IPS DF 4.7 (cell line): ENCODE measurements at regions not wholly inside any gene's neighbourhood (a gene's known extent, or its start where the extent isn't known, plus 50 kb on each side); places are given as distances from the start of the nearest gene placed in this dataset.
"Not testable (repeated sequence)": the region's sequence is repeated elsewhere in the genome, so short reads cannot be mapped to it uniquely, and the experiment has no call there.

Experiments used
- DNase-seq: peaks from one replicate; pipeline ENCODE4 v3.0.0-alpha.2; 2013; ENCODE audit warnings: low spot score; ENCODE audit errors: extremely low read depth

DNA sequence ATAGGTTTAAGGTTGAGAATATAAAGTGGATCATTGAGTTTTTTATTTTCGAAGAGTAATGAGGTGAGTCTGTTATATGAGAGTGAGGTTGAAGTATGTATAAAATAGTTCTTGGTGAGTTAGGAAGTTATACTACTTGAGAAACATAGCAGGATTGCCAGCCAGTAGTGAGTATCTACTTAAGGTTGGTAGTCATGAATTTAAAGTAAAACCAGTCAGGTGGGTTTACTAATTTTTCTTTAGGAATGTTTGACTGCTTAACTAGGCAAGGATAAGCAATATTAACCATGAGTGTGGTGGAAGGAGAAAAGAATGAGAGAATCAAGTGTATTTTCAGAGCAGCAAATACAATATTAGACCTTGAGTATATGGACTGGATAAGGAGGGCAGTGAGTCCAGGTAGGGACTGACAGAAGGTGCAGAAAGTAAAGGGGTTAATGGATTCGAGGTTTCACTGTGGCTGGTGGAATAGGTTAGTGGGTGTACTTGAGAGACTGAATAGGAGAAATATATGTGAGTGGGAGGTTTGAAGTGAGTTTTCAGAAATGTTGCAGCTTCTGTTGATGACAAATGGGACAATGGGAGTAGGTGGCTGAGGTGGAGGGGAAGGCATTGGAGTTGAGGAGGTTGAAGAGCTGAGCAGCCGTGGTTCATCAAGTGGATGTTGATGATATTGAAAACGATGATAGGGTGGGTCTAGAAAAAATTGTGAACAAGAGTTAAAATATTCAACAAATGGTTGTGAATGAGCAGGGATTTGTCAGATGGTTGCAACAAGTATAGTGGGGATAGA, 232.5 kb upstream of the ASCC3 start:
- no peak for DNase-seq

DNA sequence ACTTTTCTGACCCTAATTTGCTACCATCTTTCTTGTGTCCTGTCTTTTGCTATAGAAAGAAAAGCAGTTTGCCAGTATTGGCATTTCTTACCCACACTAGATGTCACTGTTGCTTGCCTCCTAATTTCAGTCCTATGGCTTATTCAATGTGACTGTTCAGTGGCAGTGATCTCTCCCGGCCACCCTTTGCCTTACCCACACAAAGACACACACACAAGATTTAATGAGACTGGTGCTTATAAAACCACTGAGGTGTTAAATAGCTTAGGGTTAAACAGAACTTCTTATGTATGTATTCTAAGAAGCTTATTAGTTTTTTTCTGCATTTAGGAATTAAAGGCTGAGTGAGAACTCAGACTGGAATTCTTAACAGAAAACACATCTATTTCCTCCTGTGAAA, 233.6 kb upstream of the ASCC3 start:
- no peak for DNase-seq

DNA sequence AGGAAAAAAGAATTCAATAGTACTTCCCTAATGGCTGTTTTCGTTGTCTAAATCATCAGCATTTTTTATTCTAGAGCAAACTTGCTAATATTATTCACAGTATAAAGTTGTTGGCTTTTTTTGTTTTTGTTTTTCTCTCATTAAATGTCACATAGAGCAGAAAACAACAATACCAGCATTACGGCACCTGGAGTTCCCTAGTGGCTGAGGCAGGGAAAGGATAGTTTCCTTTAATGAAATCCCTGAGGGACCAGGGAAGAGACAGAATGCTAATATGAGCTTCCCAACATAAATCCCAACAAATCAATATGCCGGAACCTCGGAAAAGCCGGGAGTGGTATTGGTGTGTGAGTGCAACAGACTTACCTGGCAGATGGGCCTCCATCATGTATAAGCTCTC, 235.2 kb upstream of the ASCC3 start:
- no peak for DNase-seq

DNA sequence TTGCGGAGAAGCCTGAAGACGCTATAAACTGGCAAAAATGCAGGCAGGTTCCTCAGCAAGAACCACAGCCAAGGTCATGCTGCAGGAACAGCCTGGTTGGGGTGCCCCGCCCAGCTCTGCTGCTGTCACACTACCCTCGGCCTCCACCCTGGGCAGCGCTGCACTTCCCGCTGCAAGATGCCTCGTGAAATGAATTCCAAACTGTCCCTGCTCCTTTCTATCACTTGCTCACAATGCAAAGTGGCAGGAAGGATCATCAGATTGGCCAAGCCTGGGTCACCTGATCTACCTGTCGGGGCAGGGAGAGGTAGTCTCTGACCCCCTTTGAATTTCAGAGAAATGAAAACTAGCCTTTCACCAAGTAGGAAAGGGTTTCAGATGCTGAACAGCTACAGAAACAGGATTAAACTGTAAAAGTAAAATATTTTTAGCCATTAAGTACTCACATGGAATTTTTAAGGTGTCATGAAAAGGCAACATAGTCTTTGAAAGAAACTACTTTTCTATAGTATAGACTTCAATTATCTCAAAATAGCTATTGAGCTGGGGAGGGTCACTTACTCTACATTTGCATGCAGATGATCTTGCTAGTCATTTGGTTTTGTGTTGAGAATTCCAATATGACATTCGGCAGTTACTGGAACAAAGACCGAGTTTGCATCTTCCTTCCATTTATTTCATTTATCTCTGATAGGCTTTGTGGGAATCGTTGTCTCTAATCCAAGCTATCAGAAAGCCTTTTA, 236.4 kb upstream of the ASCC3 start:
- DNase-seq = no peak

DNA sequence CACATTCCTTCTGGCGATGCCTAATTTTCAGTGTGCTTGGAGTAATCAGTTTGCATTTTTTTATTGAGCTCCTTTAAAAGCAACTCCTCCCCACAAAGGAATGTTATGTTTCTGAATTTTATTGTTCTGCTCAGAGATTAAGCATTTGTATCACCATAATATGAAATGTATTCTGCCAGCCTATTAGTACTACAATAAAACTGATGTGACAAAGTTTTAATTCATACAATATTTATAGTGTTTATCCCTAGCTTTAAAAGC, 236.9 kb upstream of the ASCC3 start:
- no peak for DNase-seq

DNA sequence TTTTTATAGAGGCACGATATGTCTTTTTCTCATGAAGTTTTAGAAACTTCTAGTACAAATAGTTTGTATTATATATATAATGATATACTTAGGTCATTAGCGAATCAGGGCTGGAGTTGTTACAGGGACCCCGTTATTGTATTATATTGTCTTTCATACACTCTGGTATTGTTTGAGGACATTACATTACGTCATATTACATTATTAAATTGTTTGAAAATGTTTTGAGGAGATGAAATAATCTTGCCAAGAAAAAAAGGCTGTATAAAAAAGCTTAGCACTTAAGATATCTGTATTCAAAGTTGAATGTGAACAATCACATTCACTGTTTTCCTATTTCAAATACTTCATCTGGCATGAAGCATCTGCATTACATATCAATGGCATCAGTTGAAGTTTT, 239.6 kb upstream of the ASCC3 start:
- DNase-seq = no peak

DNA sequence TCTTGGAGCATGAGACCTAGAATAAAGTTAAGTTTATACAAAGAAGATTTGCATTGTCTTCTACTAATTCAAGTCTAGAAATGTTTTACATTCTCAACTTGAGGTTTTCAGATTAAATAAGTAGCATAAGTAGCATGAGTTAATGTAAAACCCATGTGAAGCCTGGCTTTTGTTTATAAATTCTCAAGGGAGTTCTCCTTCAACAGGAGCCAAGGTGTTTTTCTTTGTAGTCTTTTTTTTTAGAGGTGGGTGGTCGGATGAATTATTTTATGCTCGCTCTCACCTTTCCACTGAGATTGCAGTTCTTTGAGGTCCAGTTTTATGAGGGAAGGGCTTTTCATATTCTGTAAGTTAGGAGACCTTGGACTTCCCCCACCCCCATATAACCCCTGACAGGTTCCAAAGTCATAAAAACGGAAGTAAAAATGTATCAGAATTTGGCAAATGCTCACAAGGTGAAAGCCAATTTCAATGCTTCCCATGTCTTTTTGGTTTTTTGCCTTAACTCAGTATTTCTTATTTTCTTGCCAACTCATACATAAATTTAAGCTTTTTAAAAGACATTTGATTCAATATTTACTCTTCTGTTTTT, 244.3 kb upstream of the ASCC3 start:
- DNase-seq = no peak

DNA sequence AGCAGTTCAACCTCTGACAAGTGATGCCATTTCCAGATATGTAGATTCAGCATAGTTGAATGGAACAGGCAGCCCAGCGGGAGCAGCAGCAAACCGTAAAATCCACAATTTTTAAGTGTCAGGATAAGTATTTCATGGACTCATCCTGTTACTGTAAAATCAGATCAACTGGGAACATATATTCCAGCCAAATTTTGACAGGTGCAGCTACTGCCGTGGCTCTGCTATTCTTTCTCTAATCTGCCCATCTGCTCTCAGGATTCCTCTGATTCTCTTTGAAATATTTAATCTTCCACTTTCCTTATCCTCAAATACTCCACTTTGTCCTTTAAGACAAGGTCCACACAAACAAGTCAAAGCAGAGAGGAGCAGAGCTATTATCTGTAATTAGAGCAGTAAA, 245.4 kb upstream of the ASCC3 start:
- no peak for DNase-seq

DNA sequence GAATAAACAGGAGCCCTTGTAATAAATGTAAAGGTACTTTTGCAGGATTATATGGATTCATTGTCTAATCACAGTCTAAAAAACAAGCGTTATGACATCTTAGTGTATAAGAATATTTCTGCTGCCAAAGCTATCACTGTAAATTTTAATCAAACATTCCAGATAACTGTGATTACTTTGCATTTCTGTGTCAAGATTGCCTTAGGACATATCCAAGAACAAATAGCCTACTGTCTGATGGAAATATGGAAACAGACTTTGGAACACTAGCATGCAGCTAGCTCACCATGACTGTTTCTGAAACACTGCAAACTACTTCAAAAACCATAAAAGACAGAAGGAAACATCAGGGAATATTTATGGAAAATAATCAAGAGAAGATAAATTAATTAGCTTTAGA, 248.7 kb upstream of the ASCC3 start:
- no peak for DNase-seq

DNA sequence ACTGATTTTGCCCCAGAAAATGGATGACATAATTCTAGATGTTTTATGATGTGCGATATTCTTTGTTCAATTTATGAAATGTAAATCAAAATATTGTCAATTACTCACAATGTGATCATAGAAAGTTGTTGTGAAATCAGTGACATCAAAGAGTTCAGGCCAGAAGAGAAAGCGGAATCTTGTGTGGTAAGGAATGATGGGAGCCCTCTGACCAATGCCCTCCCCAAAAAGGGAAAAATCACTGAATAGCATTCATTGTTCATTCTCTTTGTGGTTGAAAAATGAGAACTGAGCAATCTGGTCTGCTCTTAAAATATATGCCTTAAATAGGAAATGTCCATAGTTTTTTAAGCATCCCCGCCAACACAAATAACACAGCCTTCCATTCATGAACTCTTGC, 247.1 kb upstream of the GRIK2 start:
- DNase-seq = no peak

DNA sequence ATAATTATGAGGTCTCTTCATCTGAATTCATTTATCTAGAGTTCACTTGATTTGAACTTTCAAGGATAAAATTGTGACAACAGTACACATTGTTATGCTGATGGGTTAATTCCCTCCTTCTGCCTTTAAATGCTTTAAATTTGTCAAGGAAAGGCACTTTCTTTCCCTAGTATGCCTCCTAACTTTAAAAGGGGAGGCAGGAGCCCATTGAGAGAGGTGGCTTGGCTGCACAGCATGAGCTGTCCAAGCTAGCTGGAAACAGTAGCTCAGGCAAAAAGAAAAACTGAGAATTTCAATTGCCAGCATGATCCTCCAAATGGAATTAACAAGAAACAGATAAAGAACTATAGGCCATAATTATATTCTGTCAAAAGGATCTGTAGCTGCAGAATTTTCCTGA, 243.3 kb upstream of the GRIK2 start:
- no peak for DNase-seq

DNA sequence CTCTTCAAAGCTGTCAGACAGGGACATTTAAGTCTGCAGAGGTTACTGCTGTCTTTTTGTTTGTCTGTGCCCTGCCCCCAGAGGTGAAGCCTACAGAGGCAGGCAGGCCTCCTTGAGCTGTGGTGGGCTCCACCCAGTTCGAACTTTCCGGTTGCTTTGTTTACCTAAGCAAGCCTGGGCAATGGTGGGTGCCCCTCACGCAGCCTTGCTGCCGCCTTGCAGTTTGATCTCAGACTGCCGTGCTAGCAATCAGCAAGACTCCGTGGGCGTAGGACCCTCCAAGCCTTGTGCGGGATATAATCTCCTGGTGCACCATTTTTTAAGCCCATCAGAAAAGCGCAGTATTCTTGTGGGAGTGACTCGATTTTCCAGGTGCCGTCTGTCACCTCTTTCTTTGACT, 235.9 kb upstream of the GRIK2 start:
- DNase-seq = not testable (repeated sequence)

DNA sequence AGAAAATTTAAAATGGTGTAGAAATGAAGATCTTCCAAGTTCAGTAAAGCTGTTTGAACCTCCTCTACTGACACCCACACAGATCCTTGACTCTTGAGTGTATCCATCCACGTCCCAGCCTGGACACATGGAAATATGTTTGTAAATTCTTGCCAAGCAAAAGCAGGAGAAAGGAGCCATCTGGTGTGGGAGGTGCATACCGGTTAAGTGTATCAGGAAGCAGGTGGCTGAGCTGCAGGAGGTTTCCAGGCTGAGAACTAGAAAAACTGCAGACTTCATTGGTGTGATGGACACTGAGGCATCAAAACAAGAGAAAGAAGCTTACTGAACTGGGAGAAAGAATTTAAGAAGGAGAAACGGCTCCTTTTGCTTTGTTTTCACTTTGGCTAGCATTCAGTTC, 229.9 kb upstream of the GRIK2 start:
- no peak for DNase-seq

DNA sequence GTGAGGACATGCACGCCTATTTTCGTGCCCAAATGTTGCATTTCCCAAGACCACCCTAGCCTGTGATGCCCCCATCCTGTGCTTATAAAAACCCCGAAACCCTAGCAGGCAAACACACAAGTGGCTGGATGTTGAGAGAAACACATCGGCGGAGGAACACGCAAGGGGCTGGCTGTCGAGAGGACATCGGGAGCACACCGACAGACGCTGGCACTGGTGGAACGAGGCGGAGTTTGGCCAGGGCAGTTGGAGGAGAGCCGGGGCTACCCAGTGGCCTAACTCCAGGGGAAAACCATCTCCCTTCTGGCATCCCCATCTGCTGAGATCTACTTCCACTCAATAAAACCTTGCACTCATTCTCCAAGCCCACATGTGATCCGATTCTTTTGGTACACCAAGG, 225.9 kb upstream of the GRIK2 start:
- DNase-seq = no peak

DNA sequence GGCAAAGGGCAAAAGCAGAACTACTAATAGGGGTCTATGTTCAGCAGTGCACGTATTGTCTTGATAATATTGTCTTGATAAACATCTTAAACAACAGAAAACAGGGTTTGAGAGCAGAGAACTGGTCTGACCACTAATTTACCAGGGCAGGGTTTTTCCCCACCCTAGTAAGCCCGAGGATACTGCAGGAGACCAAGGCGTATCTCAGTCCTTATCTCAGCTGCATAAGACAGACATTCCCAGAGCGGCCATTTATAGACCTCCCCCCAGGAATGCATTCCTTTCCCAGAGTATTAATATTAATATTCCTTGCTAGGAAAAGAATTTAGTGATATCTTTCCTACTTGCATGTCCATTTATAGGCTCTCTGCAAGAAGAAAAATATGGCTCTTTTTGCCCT, 222.5 kb upstream of the GRIK2 start:
- DNase-seq = not testable (repeated sequence)

DNA sequence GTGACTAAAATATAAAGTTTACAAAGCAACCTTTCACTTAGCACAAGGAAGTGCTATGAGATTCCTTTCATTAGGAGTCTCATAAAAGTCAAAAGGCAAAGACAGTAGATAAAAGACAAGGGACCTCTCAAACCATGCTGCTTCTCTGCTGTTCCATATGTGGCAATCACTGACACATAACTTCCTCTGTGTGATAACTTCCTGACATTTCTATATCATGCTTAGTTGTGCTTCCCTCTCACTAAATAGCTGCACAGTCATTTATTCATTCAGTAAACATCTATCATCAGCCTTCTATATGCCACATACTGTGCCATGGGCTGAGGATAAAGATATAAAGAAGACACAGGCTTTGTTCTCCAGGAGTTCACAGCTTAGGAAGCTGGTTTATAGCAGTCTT, 214.8 kb upstream of the GRIK2 start:
- DNase-seq = no peak

DNA sequence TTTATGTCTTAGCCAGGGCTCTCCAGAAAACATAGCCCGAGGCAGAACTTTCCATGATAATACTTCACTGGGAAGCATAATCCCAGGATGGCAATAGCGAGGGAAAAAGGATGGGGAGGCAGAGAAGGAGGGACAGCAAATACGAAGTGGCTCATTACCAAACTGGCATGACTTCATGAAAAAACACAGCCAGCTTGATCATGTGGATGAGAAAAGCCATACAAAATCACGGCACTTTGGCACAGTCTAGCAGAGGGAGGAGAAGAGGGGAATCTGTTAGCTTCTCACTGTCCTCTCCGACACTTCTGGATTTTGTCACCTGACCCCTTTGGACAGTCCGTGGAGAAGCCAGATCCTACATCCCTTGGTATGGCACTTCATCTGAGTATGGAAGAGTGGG, 212.5 kb upstream of the GRIK2 start:
- DNase-seq = no peak

DNA sequence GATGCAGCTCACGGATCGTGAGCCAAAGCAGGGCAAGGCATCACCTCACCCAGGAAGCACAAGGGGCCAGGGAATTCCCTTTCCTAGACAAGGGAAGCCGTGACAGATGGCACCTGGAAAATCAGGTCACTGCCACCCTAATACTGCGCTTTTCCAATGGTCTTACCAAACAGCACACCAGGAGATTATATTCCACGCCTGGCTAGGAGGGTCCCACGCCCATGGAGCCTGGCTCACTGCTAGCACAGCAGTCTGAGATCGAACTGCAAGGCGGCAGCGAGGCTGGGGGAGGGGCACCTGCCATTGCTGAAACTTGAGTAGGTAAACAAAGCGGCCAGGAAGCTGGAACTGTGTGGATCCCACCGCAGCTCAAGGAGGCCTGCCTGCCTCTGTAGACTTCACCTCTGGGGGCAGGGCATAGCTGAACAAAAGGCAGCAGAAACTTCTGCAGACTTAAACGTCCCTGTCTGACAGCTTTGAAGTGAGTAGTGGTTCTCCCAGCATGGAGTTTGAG, 205.2 kb upstream of the GRIK2 start:
- not testable (repeated sequence) for DNase-seq

DNA sequence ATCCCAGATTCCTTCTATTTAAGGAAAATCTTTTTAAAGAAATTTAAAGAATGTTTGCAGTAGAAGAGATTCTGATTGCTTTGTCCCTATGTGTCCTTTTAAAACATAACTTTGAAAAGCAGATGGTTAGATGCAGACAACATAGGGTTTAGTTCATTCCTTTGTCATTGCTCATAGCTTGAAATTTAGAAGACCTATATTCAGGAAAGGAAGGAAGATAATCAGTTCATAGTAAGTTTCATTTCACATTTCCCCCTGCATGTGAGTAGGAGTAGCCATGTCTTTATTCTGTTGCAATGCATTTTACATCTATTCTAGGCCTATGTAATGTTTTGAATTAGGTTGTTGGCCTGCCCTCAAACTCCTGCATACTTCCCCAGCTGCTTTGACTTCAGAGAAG, 197.9 kb upstream of the GRIK2 start:
- DNase-seq = no peak

DNA sequence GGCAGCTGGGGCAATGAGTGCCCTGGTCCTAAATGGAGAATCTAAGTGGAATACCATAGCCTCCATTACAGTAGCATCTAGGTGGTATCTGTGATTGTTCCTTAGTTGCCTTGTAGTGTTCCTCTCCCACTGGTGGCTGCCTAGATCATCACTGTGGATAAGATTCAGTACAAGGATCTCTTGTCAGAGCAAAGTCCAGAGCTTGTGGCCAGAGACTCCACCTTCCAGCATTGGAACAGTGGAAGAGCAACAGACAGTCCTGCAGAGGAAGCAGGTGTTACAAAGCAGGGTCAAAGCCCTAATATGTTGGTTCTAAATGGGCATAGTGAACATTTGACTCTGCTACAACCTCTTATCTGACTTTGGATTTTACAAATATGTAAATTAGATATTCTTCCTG, 194.1 kb upstream of the GRIK2 start:
- no peak for DNase-seq

DNA sequence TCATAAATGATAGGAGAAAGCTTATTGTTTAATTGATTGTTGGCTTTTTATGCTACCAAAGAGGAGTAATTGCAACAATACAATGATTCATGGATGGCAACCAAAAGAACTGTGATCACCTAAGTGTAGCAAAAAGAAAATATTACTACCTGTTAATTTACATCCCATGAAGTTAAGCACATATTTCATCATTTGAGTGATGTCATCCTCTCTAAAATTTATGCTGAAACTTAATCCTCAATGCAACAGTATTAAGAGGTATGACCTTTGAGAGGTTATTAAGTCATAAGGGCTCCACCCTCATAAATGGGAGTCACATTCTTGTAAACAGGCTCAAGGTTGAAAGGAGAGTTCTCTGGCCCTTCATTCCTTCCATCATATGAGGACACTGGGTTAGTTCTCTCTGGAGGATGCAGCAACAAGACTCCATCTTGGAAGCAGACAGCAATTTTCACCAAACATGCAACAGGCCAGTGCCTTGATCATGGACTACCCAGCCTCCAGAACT, 190.6 kb upstream of the GRIK2 start:
- no peak for DNase-seq

DNA sequence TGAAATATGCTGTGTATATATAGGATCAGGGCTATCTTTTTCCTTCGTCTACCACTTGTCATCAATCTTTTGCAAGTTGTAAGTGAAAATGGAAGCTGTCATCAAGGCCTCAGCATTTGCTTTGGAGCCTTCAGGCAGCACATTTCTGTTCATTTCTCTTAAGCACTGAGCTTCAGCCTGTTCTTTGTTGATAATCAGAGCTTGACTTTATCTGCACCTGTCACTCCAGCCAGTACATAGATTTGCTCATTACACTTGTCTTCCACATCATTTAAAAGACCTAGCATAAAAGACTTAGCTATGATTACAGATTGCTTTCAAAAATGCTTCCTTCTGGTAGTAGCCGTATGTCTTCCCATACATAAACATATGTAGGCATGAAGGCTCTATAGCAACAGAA, 189.8 kb upstream of the GRIK2 start:
- no peak for DNase-seq

DNA sequence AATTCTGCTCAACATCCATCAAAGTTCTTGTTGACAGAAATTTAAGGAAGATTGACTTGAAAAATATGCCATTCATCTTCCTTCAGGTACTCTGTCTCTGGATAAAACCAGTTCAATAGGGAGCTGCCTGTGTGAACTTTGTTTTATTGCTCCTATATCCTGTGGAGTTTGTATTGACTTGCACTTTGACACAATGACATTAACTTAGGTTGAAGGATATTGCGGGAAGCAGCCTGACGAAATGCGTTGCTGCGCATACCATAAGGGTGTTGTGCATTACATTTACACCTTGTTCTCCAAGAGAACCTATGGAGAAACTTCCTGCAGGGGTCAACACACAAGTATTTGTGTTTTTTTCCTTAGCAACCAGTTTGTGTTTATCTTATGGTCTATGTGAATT, 185.4 kb upstream of the GRIK2 start:
- no peak for DNase-seq
